Spleen (tissue), 11 donors: ENCODE measurements at regions not wholly inside any gene's neighbourhood (a gene's known extent, or its start where the extent isn't known, plus 50 kb on each side); places are given as distances from the start of the nearest gene placed in this dataset.

Experiments used
- DNase-seq: peaks from one replicate; pipeline ENCODE4 v3.0.0-alpha.2; 2020
- H3K27ac ChIP-seq, 8 donors: fragments of 200-600 bp; sonication (generic) in 7 of 8; 1 replicate in 4 of 8; 2 replicates in 4 of 8; pipeline versions ENCODE4 v1.5.0 to v1.8.0; 2016 to 2021; ENCODE audit warnings: inconsistent platforms in 4 of 8, mild to moderate bottlenecking in 4 of 8, moderate library complexity in 1 of 8
- H3K27me3 ChIP-seq, 7 donors: fragments of 200-600 bp; sonication (generic) in 6 of 7; replicated peaks in 1 of 7; 1 replicate in 4 of 7; 2 replicates in 3 of 7; pipeline versions ENCODE4 v1.5.0 to v1.8.0; 2016 to 2021; ENCODE audit warnings: inconsistent platforms in 3 of 7, mild to moderate bottlenecking in 1 of 7
- H3K36me3 ChIP-seq, 6 donors: fragments of 200-600 bp; sonication (generic) in 5 of 6; 1 replicate in 4 of 6; 2 replicates in 2 of 6; pipeline versions ENCODE4 v1.5.0 to v1.8.0; 2016 to 2021; ENCODE audit warnings: inconsistent platforms in 2 of 6
- H3K4me1 ChIP-seq, 6 donors: fragments of 200-600 bp; sonication (generic) in 5 of 6; 1 replicate in 3 of 6; 2 replicates in 3 of 6; pipeline versions ENCODE4 v1.5.0 to v1.8.0; 2016 to 2021; ENCODE audit warnings: inconsistent platforms in 3 of 6
- H3K4me3 ChIP-seq, 8 donors: fragments of 200-600 bp; sonication (generic) in 7 of 8; 1 replicate in 4 of 8; 2 replicates in 4 of 8; pipeline versions ENCODE4 v1.5.0 to v1.8.0; 2016 to 2021; ENCODE audit warnings: inconsistent platforms in 4 of 8, mild to moderate bottlenecking in 4 of 8, moderate library complexity in 2 of 8
- H3K9me3 ChIP-seq, 8 donors: fragments of 200-600 bp; sonication (generic) in 7 of 8; 1 replicate in 4 of 8; 2 replicates in 4 of 8; pipeline versions ENCODE4 v1.5.0 to v1.8.0; 2016 to 2021; ENCODE audit warnings: inconsistent platforms in 4 of 8
- CTCF ChIP-seq, 11 experiments: fragments of 200-600 bp in 7 of 11; fragments of 450-650 bp in 4 of 11; sonication (generic) in 4 of 11; IDR thresholded peaks in 8 of 11; conservative IDR thresholded peaks in 3 of 11; 1 replicate in 7 of 11; 2 replicates in 4 of 11; pipeline versions ENCODE4 v1.4.0 to v1.8.0; 2016 to 2021; ENCODE audit warnings: antibody characterized with exemption in 11 of 11, inconsistent platforms in 4 of 11, mild to moderate bottlenecking in 1 of 11
- POLR2A ChIP-seq, 3 donors: fragments of 450-650 bp; IDR thresholded peaks; one replicate each; pipeline ENCODE4 v1.5.1; 2017; ENCODE audit warnings: antibody characterized with exemption in 3 of 3, mild to moderate bottlenecking in 1 of 3
- POLR2AphosphoS5 ChIP-seq, 3 donors: sonication (generic); formaldehyde crosslinking; IDR thresholded peaks; one replicate each; pipeline ENCODE4 v1.5.1; 2017; ENCODE audit warnings: antibody characterized with exemption in 3 of 3
- WGBS, 5 donors: extraction: QIAGEN DNeasy Blood & Tissue Kit in 3 of 5; methylation state at CpG; one replicate each; pipeline versions ENCODE4 v1.1.5 to v1.1.7; 2013 to 2018; 5-methylcytosine and 5-hydroxymethylcytosine counted together
- intact Hi-C: fragments of 100-400 bp; cut with DNase I; formaldehyde crosslinking; loops from one replicate; pipeline ENCODE4 v1.15.0; 2023; ENCODE audit warnings: low total_unique reads
- donor health status: healthy with polysubstance abuse.
- donor health status: DM: no; HTN: no; CAD: no; lungs with moderate emphysema.
- donor health status: DM: no; HTN: no; CAD: no.
- donor health status: Bipolar disorder and iron deficiency.
- donor health status: healthy.
- donor health status: DM: no; HTN: no; CAD: no.
- donor health status: DM: yes; HTN: yes; CAD: no.

- TF ChIP-seq CTCF (IDR thresholded peaks at IDR 0.05 in 8 of 11, conservative IDR thresholded peaks at IDR 0.05 in 3 of 11), result no peak
- TF ChIP-seq POLR2AphosphoS5 (IDR thresholded peaks at IDR 0.05), result no peak
- TF ChIP-seq POLR2A (IDR thresholded peaks at IDR 0.05), result no peak
- 24 to 66% (median 33%) methylated on average over 1 of the region's 1 CpG for WGBS, 5 donors
- no peaks in the 10 kb centered on the region for H3K27me3 ChIP-seq
- peaks cover 0 to 48% (median 9%) of the 10 kb centered on the region in 8 donors for H3K9me3 ChIP-seq
- H3K4me1 ChIP-seq, result no peaks in the 10 kb centered on the region
- intact Hi-C loops, result no loop called here
- H3K4me3 ChIP-seq, result no peak overlapping the region
- DNase-seq, result no peak
- H3K27ac ChIP-seq, result no peak overlapping the region
- no peaks in the 10 kb centered on the region for H3K36me3 ChIP-seq
Measured at GRCh38 chr15:24008476-24008875, 321.4 kb upstream of the NDN start.

- Histone ChIP-seq H3K9me3 (peaks cover 0 to 17% (median 0%) of the 10 kb centered on the region in 8 donors), H3K4me1 (no peaks in the 10 kb centered on the region), H3K27ac (no peak overlapping the region), H3K27me3 (no peaks in the 10 kb centered on the region), H3K36me3 (no peaks in the 10 kb centered on the region), H3K4me3 (no peak overlapping the region)
- WGBS, 5 donors, result 67 to 88% (median 79%) methylated on average over 1 of the region's 1 CpG
- intact Hi-C loops, result no loop called here
- TF ChIP-seq POLR2A (IDR thresholded peaks at IDR 0.05) (no peak), CTCF (IDR thresholded peaks at IDR 0.05 in 8 of 11, conservative IDR thresholded peaks at IDR 0.05 in 3 of 11) (no peak), POLR2AphosphoS5 (IDR thresholded peaks at IDR 0.05) (no peak)
- no peak for DNase-seq
Measured at GRCh38 chr15:24017470-24017869, 330.4 kb upstream of the NDN start.

- no peak overlapping the region for H3K27ac ChIP-seq
- H3K27me3 ChIP-seq, result no peaks in the 10 kb centered on the region
- no peak for DNase-seq
- TF ChIP-seq CTCF (IDR thresholded peaks at IDR 0.05 in 8 of 11, conservative IDR thresholded peaks at IDR 0.05 in 3 of 11) (no peak), POLR2A (IDR thresholded peaks at IDR 0.05) (no peak), POLR2AphosphoS5 (IDR thresholded peaks at IDR 0.05) (no peak)
- peaks cover 0 to 51% (median 23%) of the 10 kb centered on the region in 8 donors for H3K9me3 ChIP-seq
- no peaks in the 10 kb centered on the region for H3K4me1 ChIP-seq
- 36 to 54% (median 47%) methylated on average over 1 of the region's 1 CpG for WGBS, 5 donors
- no peaks in the 10 kb centered on the region for H3K36me3 ChIP-seq
- H3K4me3 ChIP-seq, result no peak overlapping the region
- intact Hi-C loops, result no loop called here
Measured at GRCh38 chr15:24039683-24040082, 352.6 kb upstream of the NDN start.

- 57 to 66% (median 61%) methylated on average over 10 of the region's 10 CpGs for WGBS, 5 donors
- intact Hi-C loops, result no loop called here
- DNase-seq, result no peak
Measured at GRCh38 chr15:24054547-24055245, 367.6 kb upstream of the NDN start.

More at GRCh38 chr15:24054547-24055245, 367.6 kb upstream of the NDN start:
- H3K4me3 ChIP-seq, result peak overlapping the region in 1 of 8 donors; percentile 51
- no peaks in the 10 kb centered on the region for H3K4me1 ChIP-seq
- no peaks in the 10 kb centered on the region for H3K27me3 ChIP-seq
- H3K36me3 ChIP-seq, result no peaks in the 10 kb centered on the region
- no peak overlapping the region for H3K27ac ChIP-seq
- TF ChIP-seq POLR2A (IDR thresholded peaks at IDR 0.05) (no peak), POLR2AphosphoS5 (IDR thresholded peaks at IDR 0.05) (no peak), CTCF (IDR thresholded peaks at IDR 0.05 in 8 of 11, conservative IDR thresholded peaks at IDR 0.05 in 3 of 11) (no peak)
- peaks cover 0 to 11% (median 2%) of the 10 kb centered on the region in 8 donors for H3K9me3 ChIP-seq
